ENCODE measurements at regions not wholly inside any gene's neighbourhood (a gene's known extent, or its start where the extent isn't known, plus 50 kb on each side); places are given as distances from the start of the nearest gene placed in this dataset.

DNA sequence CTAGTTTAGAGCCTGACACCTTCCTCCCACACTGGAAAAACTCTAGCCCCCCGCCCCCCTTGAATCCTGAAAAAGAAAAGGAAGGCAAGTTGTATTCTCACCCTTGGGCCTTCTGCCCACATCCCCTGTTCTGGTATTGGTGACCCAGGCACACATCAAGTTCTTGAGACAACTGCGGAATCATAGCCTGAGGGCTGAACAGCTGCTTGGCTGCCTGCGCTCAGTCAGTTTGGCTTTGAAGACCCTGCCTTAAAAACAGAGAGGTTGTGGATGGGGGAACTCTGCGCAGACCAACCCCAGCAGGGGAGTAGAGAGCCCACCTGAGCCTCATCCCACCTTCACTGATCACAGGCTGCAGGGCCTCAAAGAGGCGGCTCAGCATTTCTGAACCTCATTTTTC lies 229.2 kb downstream of the ANAPC1 start:
- H4K8ac ChIP-seq (replicated peaks; ENCODE audit: insufficient read length, low read depth, low read length) = no peak overlapping the region
- no peak overlapping the region for H2BK5ac ChIP-seq (ENCODE audit: insufficient read length, low read length)
- Mint-ChIP-seq H3K9me3 (peaks cover 0 to 3% of the 10 kb centered on the region in 2 experiments; a peak in 2 of 5 replicates), H3K4me1 (peaks cover 9 to 13% of the 10 kb centered on the region in 2 experiments), H3K4me3 (no peak overlapping the region), H3K27ac (no peak overlapping the region), H3K36me3 (ENCODE audit: insufficient read depth in 1 of 3, low read depth in 3 of 3) (no peaks in the 10 kb centered on the region), H3K27me3 (ENCODE audit: low read depth) (peaks cover 2% of the 10 kb centered on the region)
- no peaks in the 10 kb centered on the region for H4K20me1 ChIP-seq (ENCODE audit: control insufficient read depth, insufficient read depth, insufficient read length)
- H3K56ac ChIP-seq (ENCODE audit: insufficient read length, low read depth, low read length) = no peak overlapping the region
- no peak overlapping the region for H3K4me2 ChIP-seq (ENCODE audit: insufficient read depth, insufficient read length, low read length)
- TF ChIP-seq, protein P1, sequence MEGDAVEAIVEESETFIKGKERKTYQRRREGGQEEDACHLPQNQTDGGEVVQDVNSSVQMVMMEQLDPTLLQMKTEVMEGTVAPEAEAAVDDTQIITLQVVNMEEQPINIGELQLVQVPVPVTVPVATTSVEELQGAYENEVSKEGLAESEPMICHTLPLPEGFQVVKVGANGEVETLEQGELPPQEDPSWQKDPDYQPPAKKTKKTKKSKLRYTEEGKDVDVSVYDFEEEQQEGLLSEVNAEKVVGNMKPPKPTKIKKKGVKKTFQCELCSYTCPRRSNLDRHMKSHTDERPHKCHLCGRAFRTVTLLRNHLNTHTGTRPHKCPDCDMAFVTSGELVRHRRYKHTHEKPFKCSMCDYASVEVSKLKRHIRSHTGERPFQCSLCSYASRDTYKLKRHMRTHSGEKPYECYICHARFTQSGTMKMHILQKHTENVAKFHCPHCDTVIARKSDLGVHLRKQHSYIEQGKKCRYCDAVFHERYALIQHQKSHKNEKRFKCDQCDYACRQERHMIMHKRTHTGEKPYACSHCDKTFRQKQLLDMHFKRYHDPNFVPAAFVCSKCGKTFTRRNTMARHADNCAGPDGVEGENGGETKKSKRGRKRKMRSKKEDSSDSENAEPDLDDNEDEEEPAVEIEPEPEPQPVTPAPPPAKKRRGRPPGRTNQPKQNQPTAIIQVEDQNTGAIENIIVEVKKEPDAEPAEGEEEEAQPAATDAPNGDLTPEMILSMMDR (conservative IDR thresholded peaks at IDR 0.05) = no peak
- no peak overlapping the region for H3K27ac ChIP-seq (ENCODE audit: insufficient read length, low read depth, low read length)
- H3K14ac ChIP-seq (ENCODE audit: insufficient read depth, low read length) = no peak overlapping the region; the same call in 1 of the 2 replicates
- no peaks in the 10 kb centered on the region; the same call in 1 of the 2 replicates for H3K27me3 ChIP-seq (ENCODE audit: insufficient read depth, low read length)
- no peak overlapping the region for H3K9ac ChIP-seq (ENCODE audit: extremely low read depth, insufficient read length, low read length)
- H3K79me2 ChIP-seq (ENCODE audit: insufficient read depth, low read length) = no peaks in the 10 kb centered on the region
- no peak for DNase-seq
- WGBS (ENCODE audit: extremely low coverage, insufficient read length, low lambda C conversion rate) = no CpG with 5 or more reads among the region's 5 CpGs
- H2AK5ac ChIP-seq (ENCODE audit: insufficient read length, low read length) = no peak overlapping the region
- no peak overlapping the region for H3T11ph ChIP-seq (ENCODE audit: low read length)
- H3K4me1 ChIP-seq (ENCODE audit: insufficient read depth, low read length) = peaks cover 4% of the 10 kb centered on the region; the same call in 1 of the 2 replicates
- no peak overlapping the region for H2BK15ac ChIP-seq (ENCODE audit: low read depth, low read length)
- no peak overlapping the region for H3K23ac ChIP-seq (ENCODE audit: insufficient read length, low read depth, low read length)
- H4K91ac ChIP-seq (ENCODE audit: insufficient read length, low read depth, low read length) = no peak overlapping the region
- no peak overlapping the region for H3K18ac ChIP-seq (ENCODE audit: insufficient read length, low read depth, low read length)
- H4K5ac ChIP-seq (ENCODE audit: insufficient read length, low read depth, low read length) = no peak overlapping the region
- H2AFZ ChIP-seq (ENCODE audit: low read length) = no peak overlapping the region
- no peak overlapping the region for H3K4ac ChIP-seq (ENCODE audit: low read depth, low read length)
- H3K9me3 ChIP-seq (ENCODE audit: control insufficient read depth, low read depth, low read length) = no peaks in the 10 kb centered on the region
- H3K23me2 ChIP-seq (ENCODE audit: insufficient read length, low read depth, low read length, poor library complexity, severe bottlenecking) = no peaks in the 10 kb centered on the region
- no peaks in the 10 kb centered on the region for H3K79me1 ChIP-seq (ENCODE audit: insufficient read depth, low read depth, low read length, poor library complexity, severe bottlenecking)
- H2BK120ac ChIP-seq (ENCODE audit: low read depth, low read length, poor library complexity, severe bottlenecking) = no peak overlapping the region
- no peak overlapping the region for H2BK20ac ChIP-seq (ENCODE audit: low read depth, low read length, poor library complexity, severe bottlenecking)
- no peak overlapping the region for H2BK12ac ChIP-seq (ENCODE audit: insufficient read length, low read depth, low read length)

Data from H9 (cell line).